HCT116 (cell line): ENCODE measurements at regions not wholly inside any gene's neighbourhood (a gene's known extent, or its start where the extent isn't known, plus 50 kb on each side); places are given as distances from the start of the nearest gene placed in this dataset.

ENCODE experiments used
- ATAC-seq: fragments of 200-7000 bp; cut with Tn5 transposase; 2 replicates; pipeline ENCODE4 v1.9.1; 2020; ENCODE audit warnings: mild to moderate bottlenecking, moderate library complexity
- BruUV-seq: library from RNA; stranded (reverse); fragments of 400-500 nt; replicated peaks from 2 replicates; lab custom pipeline; 2021; lab: Mats Ljungman, UMichigan
- CTCF ChIA-PET: fragments of 300-600 bp; sonication (Branson Sonifier 250); formaldehyde crosslinking; loops from one replicate; lab custom pipeline; 2021; ENCODE audit warnings: antibody characterized with exemption; lab: Charles Lee
- POLR2A ChIA-PET: fragments of 300-600, 350-600 bp; sonication (Branson Sonifier 250); formaldehyde crosslinking; loops from one replicate; lab custom pipeline; 2021; ENCODE audit warnings: antibody characterized with exemption; lab: Charles Lee
- RAD21 ChIA-PET, 2 experiments: fragments of 300-600 bp; sonication (Branson Sonifier 250); formaldehyde crosslinking; loops; one replicate each; lab custom pipeline; 2023; ENCODE audit warnings: low total read pairs in 2 of 2; ENCODE audit not compliant: uncharacterized antibody in 2 of 2, unreplicated experiment in 2 of 2, low non-redundant PET in 1 of 2; lab: Charles Lee
- DNase-seq: peaks from one replicate; pipeline ENCODE4 v3.0.0-alpha.2; 2010; ENCODE audit warnings: low read depth, low spot score
- H2AFZ ChIP-seq: fragments of 200-600 bp; shearing (Covaris generic), sonication (generic); 2 replicates; pipeline ENCODE4 v1.6.1; 2017; ENCODE audit warnings: low read depth, mixed run types, mixed read lengths, antibody characterized with exemption, low read length; ENCODE audit not compliant: poor library complexity, severe bottlenecking
- H3K27ac ChIP-seq: 2 replicates; pipeline ENCODE4 v1.5.1; 2012; ENCODE audit warnings: low read depth, low read length
- H3K27me3 ChIP-seq: fragments of 200-600 bp; sonication (generic); 2 replicates; pipeline ENCODE4 v1.6.1; 2016; ENCODE audit warnings: mixed run types, low read length, mixed read lengths; ENCODE audit not compliant: insufficient read depth
- H3K36me3 ChIP-seq, 2 experiments: fragments of 200-500 bp in 1 of 2; fragments of 200-600 bp in 1 of 2; sonication (Bioruptor generic) in 1 of 2; sonication (generic) in 1 of 2; 2 replicates each; pipeline versions ENCODE4 v1.5.1 to v1.6.1; 2014 to 2016; ENCODE audit warnings: low read length in 2 of 2, inconsistent platforms in 1 of 2, mixed read lengths in 1 of 2, mixed run types in 1 of 2; ENCODE audit not compliant: insufficient read depth in 2 of 2, control insufficient read depth in 1 of 2
- H3K4me1 ChIP-seq, 2 experiments: fragments of 200-600 bp in 1 of 2; sonication (generic) in 1 of 2; 2 replicates each; pipeline versions ENCODE4 v1.5.1 to v1.6.1; 2012 to 2017; ENCODE audit warnings: low read length in 2 of 2, inconsistent platforms in 1 of 2, mild to moderate bottlenecking in 1 of 2, mixed read lengths in 1 of 2, mixed run types in 1 of 2, moderate library complexity in 1 of 2; ENCODE audit not compliant: insufficient read depth in 2 of 2, control insufficient read depth in 1 of 2
- H3K4me2 ChIP-seq: fragments of 200-600 bp; sonication (generic); 2 replicates; pipeline ENCODE4 v1.6.1; 2017; ENCODE audit warnings: mixed run types, low read length, mixed read lengths
- H3K4me3 ChIP-seq, 2 experiments: fragments of 200-600 bp in 1 of 2; sonication (generic) in 1 of 2; replicated peaks in 1 of 2; 2 replicates each; pipeline ENCODE4 v1.5.1; 2011 to 2016; ENCODE audit warnings: low read length in 2 of 2, control low read depth in 1 of 2, low read depth in 1 of 2, mild to moderate bottlenecking in 1 of 2, mixed read lengths in 1 of 2, mixed run types in 1 of 2
- H3K79me2 ChIP-seq: fragments of 200-600 bp; sonication (generic); 2 replicates; pipeline ENCODE4 v1.6.1; 2017; ENCODE audit warnings: mild to moderate bottlenecking, mixed run types, low read length, moderate library complexity, mixed read lengths; ENCODE audit not compliant: insufficient read depth
- H3K9ac ChIP-seq: fragments of 200-600 bp; sonication (generic); 2 replicates; pipeline ENCODE4 v1.6.1; 2016; ENCODE audit warnings: low read length, mixed read lengths
- H3K9me2 ChIP-seq: fragments of 200-600 bp; sonication (generic), shearing (Covaris generic); 2 replicates; pipeline ENCODE4 v1.6.1; 2017; ENCODE audit warnings: mixed run types, mild to moderate bottlenecking, moderate library complexity; ENCODE audit not compliant: insufficient read depth
- H3K9me3 ChIP-seq, 2 experiments: fragments of 200-500 bp in 1 of 2; fragments of 200-600 bp in 1 of 2; sonication (Bioruptor generic) in 1 of 2; sonication (generic) in 1 of 2; 2 replicates each; pipeline ENCODE4 v1.6.1; 2014 to 2017; ENCODE audit warnings: low read length in 2 of 2, mixed read lengths in 2 of 2, inconsistent platforms in 1 of 2, low read depth in 1 of 2, mild to moderate bottlenecking in 1 of 2, mixed run types in 1 of 2, moderate library complexity in 1 of 2; ENCODE audit not compliant: control insufficient read depth in 1 of 2, insufficient read depth in 1 of 2
- H4K20me1 ChIP-seq: fragments of 200-600 bp; sonication (generic), shearing (Covaris generic); 2 replicates; pipeline ENCODE4 v1.6.1; 2017; ENCODE audit warnings: mixed run types, mild to moderate bottlenecking, moderate library complexity; ENCODE audit not compliant: insufficient read depth
- ATF3 ChIP-seq: IDR thresholded peaks from 2 replicates; pipeline ENCODE4 v1.6.1; 2012
- CBX3 ChIP-seq: IDR thresholded peaks from 2 replicates; pipeline ENCODE4 v1.6.1; 2012; ENCODE audit warnings: low read depth
- CEBPB ChIP-seq: IDR thresholded peaks from 2 replicates; pipeline ENCODE4 v1.6.1; 2012; ENCODE audit warnings: low read depth
- EGR1 ChIP-seq: IDR thresholded peaks from 2 replicates; pipeline ENCODE4 v1.6.1; 2012; ENCODE audit warnings: low read depth
- ELF1 ChIP-seq: IDR thresholded peaks from 2 replicates; pipeline ENCODE4 v1.6.1; 2012; ENCODE audit warnings: low read depth, borderline replicate concordance
- EZH2 ChIP-seq: fragments of 200-600 bp; sonication (generic); IDR thresholded peaks from 2 replicates; pipeline ENCODE4 v1.6.1; 2017; ENCODE audit warnings: antibody characterized with exemption, mixed run types
- EZH2phosphoT487 ChIP-seq: fragments of 200-600 bp; IDR thresholded peaks from 2 replicates; pipeline ENCODE4 v1.6.1; 2018; ENCODE audit warnings: antibody characterized with exemption, borderline replicate concordance
- FOSL1 ChIP-seq: IDR thresholded peaks from 2 replicates; pipeline ENCODE4 v1.6.1; 2012; ENCODE audit warnings: low read depth
- JUND ChIP-seq: IDR thresholded peaks from 2 replicates; pipeline ENCODE4 v1.6.1; 2012
- POLR2A ChIP-seq: IDR thresholded peaks from 2 replicates; pipeline ENCODE4 v1.7.0; 2011; ENCODE audit warnings: borderline replicate concordance; ENCODE audit not compliant: insufficient read depth, insufficient read length; ENCODE audit errors: extremely low read depth
- POLR2AphosphoS5 ChIP-seq: IDR thresholded peaks from 2 replicates; pipeline ENCODE4 v1.6.1; 2011; ENCODE audit warnings: mild to moderate bottlenecking, low read depth, low read length, moderate library complexity
- RAD21 ChIP-seq: IDR thresholded peaks from 2 replicates; pipeline ENCODE4 v1.6.1; 2012; ENCODE audit warnings: low read depth, mild to moderate bottlenecking
- SIN3A ChIP-seq: IDR thresholded peaks from 2 replicates; pipeline ENCODE4 v1.6.1; 2012; ENCODE audit warnings: low read depth
- SP1 ChIP-seq: IDR thresholded peaks from 2 replicates; pipeline ENCODE4 v1.6.1; 2012; ENCODE audit warnings: low read depth
- YY1 ChIP-seq: IDR thresholded peaks from 2 replicates; pipeline ENCODE4 v1.6.1; 2011; ENCODE audit warnings: low read length, low read depth, moderate library complexity, mild to moderate bottlenecking; ENCODE audit not compliant: insufficient replicate concordance; ENCODE audit errors: extremely low read depth
- ZNF274 ChIP-seq: fragments of 200-500 bp; sonication (Bioruptor generic); IDR thresholded peaks from 2 replicates; pipeline ENCODE4 v1.6.1; 2014; ENCODE audit warnings: mild to moderate bottlenecking, low read depth, low read length, inconsistent platforms
- intact Hi-C: fragments of 100-400 bp; cut with micrococcal nuclease; formaldehyde crosslinking; loops from 2 replicates; pipeline ENCODE4 v1.10.0; 2022

GRCh38 chr3:6605227-6605626 is 255.7 kb upstream of the GRM7 start:
- no peaks in the 10 kb centered on the region for H3K9me2 ChIP-seq
- H2AFZ ChIP-seq = no peak overlapping the region
- no peaks in the 10 kb centered on the region for H3K4me1 ChIP-seq
- no peak for DNase-seq
- no peak for TF ChIP-seq SP1
- no peak for TF ChIP-seq CBX3
- TF ChIP-seq JUND = no peak
- TF ChIP-seq POLR2A = no peak
- no peak for TF ChIP-seq SIN3A
- TF ChIP-seq CEBPB = no peak
- no peak for TF ChIP-seq ZNF274
- TF ChIP-seq ELF1 = no peak
- TF ChIP-seq ATF3 = no peak
- TF ChIP-seq, all 23 proteins: peak for 0
- Histone ChIP-seq H3K27ac (no peak overlapping the region), H3K36me3 (no peaks in the 10 kb centered on the region), H3K27me3 (no peaks in the 10 kb centered on the region), H3K9me3 (no peaks in the 10 kb centered on the region), H3K79me2 (no peaks in the 10 kb centered on the region), H3K4me2 (no peak overlapping the region), H3K9ac (no peak overlapping the region), H4K20me1 (no peaks in the 10 kb centered on the region), H3K4me3 (no peak overlapping the region)
- no TSS peak for BruUV-seq
- intact Hi-C loops = no loop called here
- RAD21 ChIA-PET = no interaction called here
- ATAC-seq = no peak
- POLR2A ChIA-PET = no interaction called here
- CTCF ChIA-PET = no interaction called here

- no peak overlapping the region for H3K27ac ChIP-seq
- ATAC-seq = no peak
- no peak for DNase-seq
- no peak overlapping the region for H3K4me3 ChIP-seq
- no peaks in the 10 kb centered on the region for H3K9me2 ChIP-seq
- H3K4me2 ChIP-seq = no peak overlapping the region
- no peaks in the 10 kb centered on the region for H3K27me3 ChIP-seq
- no peak overlapping the region for H2AFZ ChIP-seq
- no peaks in the 10 kb centered on the region for H4K20me1 ChIP-seq
- ChIA-PET RAD21 (no interaction called here), CTCF (no interaction called here), POLR2A (no interaction called here)
- intact Hi-C loops = no loop called here
- no peaks in the 10 kb centered on the region for H3K36me3 ChIP-seq
- no peaks in the 10 kb centered on the region for H3K9me3 ChIP-seq
- H3K79me2 ChIP-seq = no peaks in the 10 kb centered on the region
- BruUV-seq = no TSS peak
- TF ChIP-seq EZH2phosphoT487 (no peak), FOSL1 (no peak), ELF1 (no peak), POLR2AphosphoS5 (no peak), SIN3A (no peak), CBX3 (no peak), POLR2A (no peak), YY1 (no peak), RAD21 (no peak), CEBPB (no peak), ATF3 (no peak), EGR1 (no peak), EZH2 (no peak)
- H3K4me1 ChIP-seq = no peaks in the 10 kb centered on the region
- no peak overlapping the region for H3K9ac ChIP-seq
Measured at GRCh38 chr3:6608843-6609242, 252.1 kb upstream of the GRM7 start.
